ENCODE measurements at regions not wholly inside any gene's neighbourhood (a gene's known extent, or its start where the extent isn't known, plus 50 kb on each side); places are given as distances from the start of the nearest gene placed in this dataset.

DNA sequence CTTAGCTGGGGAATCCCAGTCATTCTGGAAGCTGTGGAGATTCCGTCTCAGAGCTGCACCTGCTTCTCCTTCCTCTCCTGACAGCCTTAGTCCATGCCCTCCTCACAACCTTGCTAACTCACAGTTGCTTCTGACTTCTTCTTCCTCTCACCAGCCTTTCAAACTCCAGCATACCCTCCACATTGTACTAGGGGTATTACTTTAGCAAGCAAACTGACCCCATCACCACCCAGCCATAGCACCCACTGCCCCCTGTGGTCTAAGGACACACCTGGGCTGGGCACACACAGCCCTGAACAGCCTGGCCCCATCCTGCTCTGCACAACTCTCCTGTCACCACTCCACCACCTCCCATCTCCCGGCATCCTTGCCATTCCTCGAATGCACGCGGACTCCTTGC is 208.2 kb downstream of the FBXO15 start (continued):
- TF ChIP-seq ETS1 (IDR thresholded peaks at IDR 0.05) (no peak), STAT1 (IDR thresholded peaks at IDR 0.05; ENCODE audit: unreplicated experiment) (no peak), EZH2phosphoT487 (IDR thresholded peaks at IDR 0.05; ENCODE audit: unreplicated experiment) (no peak), POLR2AphosphoS5 (IDR thresholded peaks at IDR 0.05; ENCODE audit: low read depth) (no peak), ZNF331 (CRISPR knock-in tag; IDR thresholded peaks at IDR 0.05; ENCODE audit: low read depth) (no peak)
- TF ChIP-seq, protein P1, sequence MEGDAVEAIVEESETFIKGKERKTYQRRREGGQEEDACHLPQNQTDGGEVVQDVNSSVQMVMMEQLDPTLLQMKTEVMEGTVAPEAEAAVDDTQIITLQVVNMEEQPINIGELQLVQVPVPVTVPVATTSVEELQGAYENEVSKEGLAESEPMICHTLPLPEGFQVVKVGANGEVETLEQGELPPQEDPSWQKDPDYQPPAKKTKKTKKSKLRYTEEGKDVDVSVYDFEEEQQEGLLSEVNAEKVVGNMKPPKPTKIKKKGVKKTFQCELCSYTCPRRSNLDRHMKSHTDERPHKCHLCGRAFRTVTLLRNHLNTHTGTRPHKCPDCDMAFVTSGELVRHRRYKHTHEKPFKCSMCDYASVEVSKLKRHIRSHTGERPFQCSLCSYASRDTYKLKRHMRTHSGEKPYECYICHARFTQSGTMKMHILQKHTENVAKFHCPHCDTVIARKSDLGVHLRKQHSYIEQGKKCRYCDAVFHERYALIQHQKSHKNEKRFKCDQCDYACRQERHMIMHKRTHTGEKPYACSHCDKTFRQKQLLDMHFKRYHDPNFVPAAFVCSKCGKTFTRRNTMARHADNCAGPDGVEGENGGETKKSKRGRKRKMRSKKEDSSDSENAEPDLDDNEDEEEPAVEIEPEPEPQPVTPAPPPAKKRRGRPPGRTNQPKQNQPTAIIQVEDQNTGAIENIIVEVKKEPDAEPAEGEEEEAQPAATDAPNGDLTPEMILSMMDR (conservative IDR thresholded peaks at IDR 0.05; ENCODE audit: low read depth in 2 of 2) = no peak

DNA sequence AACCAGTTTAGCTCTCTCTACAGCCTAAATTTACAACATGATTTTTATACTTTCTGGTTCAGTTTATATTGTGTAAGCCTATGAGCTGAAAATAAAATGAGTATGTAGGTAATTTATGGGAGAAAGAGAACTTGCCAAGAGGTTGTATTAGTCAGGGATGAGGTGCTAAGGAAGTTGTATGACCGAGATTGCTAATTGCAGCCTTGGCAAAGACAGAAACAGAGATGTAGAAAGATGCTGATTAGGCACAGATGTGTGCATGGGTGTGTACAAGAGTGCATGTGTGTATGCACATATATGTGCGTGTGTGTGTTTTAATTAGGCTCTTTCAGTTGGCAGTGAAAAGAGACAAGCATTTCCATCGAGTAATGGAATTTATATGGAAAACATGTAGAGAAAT is 213.9 kb downstream of the FBXO15 start:
- Histone ChIP-seq H3K27ac (ENCODE audit: low read depth) (no peak overlapping the region), H3K79me2 (replicated peaks; ENCODE audit: insufficient read depth) (no peaks in the 10 kb centered on the region), H3K27me3 (ENCODE audit: insufficient read depth) (no peaks in the 10 kb centered on the region), H4K20me1 (replicated peaks; ENCODE audit: insufficient read depth) (no peaks in the 10 kb centered on the region), H3K36me3 (ENCODE audit: insufficient read depth) (no peaks in the 10 kb centered on the region), H3F3A (replicated peaks; ENCODE audit: low read depth) (no peaks in the 10 kb centered on the region), H3K4me3 (no peak overlapping the region), H3K4me1 (ENCODE audit: insufficient read depth) (no peaks in the 10 kb centered on the region), H2AFZ (no peak overlapping the region), H3K4me2 (no peak overlapping the region), H3K9me2 (ENCODE audit: insufficient read depth) (0 out of 2 replicates have a peak, but pooled peaks cover 3% of the 10 kb centered on the region)
- Mint-ChIP-seq H3K4me1 (no peaks in the 10 kb centered on the region), H3K27ac (no peak overlapping the region), H3K9me3 (no peaks in the 10 kb centered on the region; the same call in 2 of the 3 replicates), H3K36me3 (ENCODE audit: low read depth) (no peaks in the 10 kb centered on the region), H3K27me3 (ENCODE audit: insufficient read depth, low read depth, poor library complexity) (peaks cover 5% of the 10 kb centered on the region), H3K4me3 (no peak overlapping the region)
- ATAC-seq (no peak), DNase-seq (ENCODE audit: low spot score) (no peak)
- TF ChIP-seq POLR2AphosphoS5 (IDR thresholded peaks at IDR 0.05; ENCODE audit: low read depth) (no peak), STAT1 (IDR thresholded peaks at IDR 0.05; ENCODE audit: unreplicated experiment) (no peak), EZH2 (IDR thresholded peaks at IDR 0.05; ENCODE audit: low read depth, unreplicated experiment) (no peak), CREB1 (CRISPR knock-in tag; IDR thresholded peaks at IDR 0.05; ENCODE audit: low read depth) (no peak), ZNF114 (CRISPR knock-in tag; IDR thresholded peaks at IDR 0.05) (no peak), NANOG (IDR thresholded peaks at IDR 0.05; ENCODE audit: borderline replicate concordance) (no peak), EZH2phosphoT487 (IDR thresholded peaks at IDR 0.05; ENCODE audit: unreplicated experiment) (no peak), JUNB (IDR thresholded peaks at IDR 0.05; ENCODE audit: unreplicated experiment) (no peak), ETS1 (IDR thresholded peaks at IDR 0.05) (no peak)
- TF ChIP-seq, protein P2, sequence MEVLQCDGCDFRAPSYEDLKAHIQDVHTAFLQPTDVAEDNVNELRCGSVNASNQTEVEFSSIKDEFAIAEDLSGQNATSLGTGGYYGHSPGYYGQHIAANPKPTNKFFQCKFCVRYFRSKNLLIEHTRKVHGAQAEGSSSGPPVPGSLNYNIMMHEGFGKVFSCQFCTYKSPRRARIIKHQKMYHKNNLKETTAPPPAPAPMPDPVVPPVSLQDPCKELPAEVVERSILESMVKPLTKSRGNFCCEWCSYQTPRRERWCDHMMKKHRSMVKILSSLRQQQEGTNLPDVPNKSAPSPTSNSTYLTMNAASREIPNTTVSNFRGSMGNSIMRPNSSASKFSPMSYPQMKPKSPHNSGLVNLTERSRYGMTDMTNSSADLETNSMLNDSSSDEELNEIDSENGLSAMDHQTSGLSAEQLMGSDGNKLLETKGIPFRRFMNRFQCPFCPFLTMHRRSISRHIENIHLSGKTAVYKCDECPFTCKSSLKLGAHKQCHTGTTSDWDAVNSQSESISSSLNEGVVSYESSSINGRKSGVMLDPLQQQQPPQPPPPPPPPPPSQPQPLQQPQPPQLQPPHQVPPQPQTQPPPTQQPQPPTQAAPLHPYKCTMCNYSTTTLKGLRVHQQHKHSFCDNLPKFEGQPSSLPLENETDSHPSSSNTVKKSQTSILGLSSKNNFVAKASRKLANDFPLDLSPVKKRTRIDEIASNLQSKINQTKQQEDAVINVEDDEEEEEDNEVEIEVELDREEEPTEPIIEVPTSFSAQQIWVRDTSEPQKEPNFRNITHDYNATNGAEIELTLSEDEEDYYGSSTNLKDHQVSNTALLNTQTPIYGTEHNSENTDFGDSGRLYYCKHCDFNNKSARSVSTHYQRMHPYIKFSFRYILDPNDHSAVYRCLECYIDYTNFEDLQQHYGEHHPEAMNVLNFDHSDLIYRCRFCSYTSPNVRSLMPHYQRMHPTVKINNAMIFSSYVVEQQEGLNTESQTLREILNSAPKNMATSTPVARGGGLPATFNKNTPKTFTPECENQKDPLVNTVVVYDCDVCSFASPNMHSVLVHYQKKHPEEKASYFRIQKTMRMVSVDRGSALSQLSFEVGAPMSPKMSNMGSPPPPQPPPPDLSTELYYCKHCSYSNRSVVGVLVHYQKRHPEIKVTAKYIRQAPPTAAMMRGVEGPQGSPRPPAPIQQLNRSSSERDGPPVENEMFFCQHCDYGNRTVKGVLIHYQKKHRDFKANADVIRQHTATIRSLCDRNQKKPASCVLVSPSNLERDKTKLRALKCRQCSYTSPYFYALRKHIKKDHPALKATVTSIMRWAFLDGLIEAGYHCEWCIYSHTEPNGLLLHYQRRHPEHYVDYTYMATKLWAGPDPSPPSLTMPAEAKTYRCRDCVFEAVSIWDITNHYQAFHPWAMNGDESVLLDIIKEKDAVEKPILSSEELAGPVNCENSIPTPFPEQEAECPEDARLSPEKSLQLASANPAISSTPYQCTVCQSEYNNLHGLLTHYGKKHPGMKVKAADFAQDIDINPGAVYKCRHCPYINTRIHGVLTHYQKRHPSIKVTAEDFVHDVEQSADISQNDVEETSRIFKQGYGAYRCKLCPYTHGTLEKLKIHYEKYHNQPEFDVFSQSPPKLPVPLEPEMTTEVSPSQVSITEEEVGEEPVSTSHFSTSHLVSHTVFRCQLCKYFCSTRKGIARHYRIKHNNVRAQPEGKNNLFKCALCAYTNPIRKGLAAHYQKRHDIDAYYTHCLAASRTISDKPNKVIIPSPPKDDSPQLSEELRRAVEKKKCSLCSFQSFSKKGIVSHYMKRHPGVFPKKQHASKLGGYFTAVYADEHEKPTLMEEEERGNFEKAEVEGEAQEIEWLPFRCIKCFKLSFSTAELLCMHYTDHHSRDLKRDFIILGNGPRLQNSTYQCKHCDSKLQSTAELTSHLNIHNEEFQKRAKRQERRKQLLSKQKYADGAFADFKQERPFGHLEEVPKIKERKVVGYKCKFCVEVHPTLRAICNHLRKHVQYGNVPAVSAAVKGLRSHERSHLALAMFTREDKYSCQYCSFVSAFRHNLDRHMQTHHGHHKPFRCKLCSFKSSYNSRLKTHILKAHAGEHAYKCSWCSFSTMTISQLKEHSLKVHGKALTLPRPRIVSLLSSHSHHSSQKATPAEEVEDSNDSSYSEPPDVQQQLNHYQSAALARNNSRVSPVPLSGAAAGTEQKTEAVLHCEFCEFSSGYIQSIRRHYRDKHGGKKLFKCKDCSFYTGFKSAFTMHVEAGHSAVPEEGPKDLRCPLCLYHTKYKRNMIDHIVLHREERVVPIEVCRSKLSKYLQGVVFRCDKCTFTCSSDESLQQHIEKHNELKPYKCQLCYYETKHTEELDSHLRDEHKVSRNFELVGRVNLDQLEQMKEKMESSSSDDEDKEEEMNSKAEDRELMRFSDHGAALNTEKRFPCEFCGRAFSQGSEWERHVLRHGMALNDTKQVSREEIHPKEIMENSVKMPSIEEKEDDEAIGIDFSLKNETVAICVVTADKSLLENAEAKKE (CRISPR knock-in tag; IDR thresholded peaks at IDR 0.05) = no peak
- TF ChIP-seq, protein P1 (conservative IDR thresholded peaks at IDR 0.05; ENCODE audit: low read depth in 2 of 2) = no peak

All from GM23338 (cell line).